ENCODE measurements at regions not wholly inside any gene's neighbourhood (a gene's known extent, or its start where the extent isn't known, plus 50 kb on each side); places are given as distances from the start of the nearest gene placed in this dataset.

DNA sequence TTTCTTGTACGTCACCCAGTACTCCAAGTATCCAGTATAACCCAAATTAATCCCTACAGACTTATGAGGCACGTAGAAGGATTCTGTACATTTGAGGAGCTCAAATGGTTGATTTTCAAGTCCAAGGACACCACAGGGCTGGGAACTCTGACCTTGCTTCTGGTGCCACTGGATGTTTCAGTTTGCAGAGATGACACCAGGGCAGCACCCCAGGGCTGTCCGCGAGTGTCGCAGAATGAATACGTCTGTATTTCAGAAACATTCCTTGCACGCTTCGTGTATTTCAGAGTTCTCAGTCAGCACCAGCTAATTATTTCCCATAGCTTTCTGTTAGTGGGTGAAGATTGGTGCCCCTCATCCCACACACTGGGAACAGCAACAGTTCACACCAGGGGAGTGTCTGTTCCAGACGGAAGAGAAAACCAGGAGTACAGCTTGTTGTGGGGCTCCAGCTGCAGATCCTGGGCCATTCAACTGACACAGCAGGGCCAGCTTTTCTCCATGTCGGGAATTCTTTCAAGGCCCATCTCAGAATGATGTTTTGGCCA, 159.2 kb downstream of the RHOU start:
- DNase-seq (ENCODE audit: low read depth in 2 of 2): no peak

DNA sequence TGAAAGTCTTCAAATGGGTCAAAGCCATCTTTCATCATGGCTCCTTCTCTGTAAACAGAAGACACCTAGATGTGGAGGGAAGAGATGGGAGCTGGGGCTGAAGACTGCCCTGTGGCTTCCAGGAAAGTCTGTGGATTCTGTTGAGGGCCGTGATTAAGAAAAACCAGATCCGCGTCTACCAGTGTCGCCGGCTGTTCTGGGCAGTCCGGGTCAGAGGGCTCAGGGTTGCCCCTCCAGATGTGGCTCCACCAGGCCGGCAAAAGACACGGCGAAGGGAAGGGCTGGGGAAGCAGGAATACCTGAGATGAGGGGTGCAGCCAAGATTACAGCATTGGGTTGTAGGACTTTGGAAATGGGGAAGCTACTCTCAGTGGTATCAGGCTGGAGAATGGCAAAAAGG, 162.6 kb downstream of the RHOU start:
- no peak for DNase-seq (ENCODE audit: low read depth in 2 of 2)

DNA sequence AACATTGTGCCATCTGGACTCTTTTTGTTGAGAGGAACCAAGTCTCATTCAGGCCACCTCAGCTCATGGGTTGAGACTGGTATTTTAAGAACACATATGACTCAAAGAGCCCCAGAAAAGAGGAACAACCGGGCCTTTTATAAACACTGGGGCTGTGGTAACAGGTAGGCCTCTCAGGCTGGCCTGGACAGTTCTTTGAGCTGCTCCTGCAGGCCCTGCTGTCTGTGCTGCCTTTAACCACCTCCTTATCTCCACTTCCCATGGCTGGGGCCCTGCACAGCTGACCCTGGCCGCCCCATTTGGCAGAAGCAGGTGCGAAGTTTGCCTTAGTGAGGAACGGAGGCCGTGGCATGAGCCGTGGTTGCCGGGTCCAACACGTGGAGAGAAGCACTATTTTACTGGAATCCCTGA, 163.3 kb downstream of the RHOU start:
- no peak for DNase-seq (ENCODE audit: low read depth in 2 of 2)

DNA sequence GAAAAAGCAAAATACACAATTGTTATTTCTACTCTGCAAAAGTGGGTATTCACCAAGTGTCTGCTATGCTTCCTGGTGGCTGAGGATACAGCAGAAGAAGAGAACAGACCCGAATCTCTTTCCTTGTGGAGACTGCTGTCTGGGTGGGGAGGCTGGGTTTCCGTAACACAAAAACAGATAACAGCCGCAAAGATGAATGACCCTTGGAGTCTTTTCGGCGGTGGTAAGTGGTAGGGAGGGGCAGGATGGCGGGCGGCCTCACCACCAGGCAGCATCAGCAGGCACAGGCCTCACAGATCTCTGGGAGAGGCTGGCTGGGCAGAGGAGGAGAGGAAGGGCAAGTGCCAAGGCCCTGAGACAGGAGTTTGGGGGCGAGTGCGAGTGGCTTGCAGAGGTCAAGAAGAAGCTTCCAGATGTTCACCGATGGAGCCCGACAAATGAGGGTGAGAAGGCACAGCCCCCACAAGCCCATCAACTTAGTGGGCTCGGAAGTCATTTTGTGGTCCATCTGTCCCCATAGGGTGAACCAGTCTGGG, 164.2 kb downstream of the RHOU start:
- DNase-seq (ENCODE audit: low read depth in 2 of 2): no peak

DNA sequence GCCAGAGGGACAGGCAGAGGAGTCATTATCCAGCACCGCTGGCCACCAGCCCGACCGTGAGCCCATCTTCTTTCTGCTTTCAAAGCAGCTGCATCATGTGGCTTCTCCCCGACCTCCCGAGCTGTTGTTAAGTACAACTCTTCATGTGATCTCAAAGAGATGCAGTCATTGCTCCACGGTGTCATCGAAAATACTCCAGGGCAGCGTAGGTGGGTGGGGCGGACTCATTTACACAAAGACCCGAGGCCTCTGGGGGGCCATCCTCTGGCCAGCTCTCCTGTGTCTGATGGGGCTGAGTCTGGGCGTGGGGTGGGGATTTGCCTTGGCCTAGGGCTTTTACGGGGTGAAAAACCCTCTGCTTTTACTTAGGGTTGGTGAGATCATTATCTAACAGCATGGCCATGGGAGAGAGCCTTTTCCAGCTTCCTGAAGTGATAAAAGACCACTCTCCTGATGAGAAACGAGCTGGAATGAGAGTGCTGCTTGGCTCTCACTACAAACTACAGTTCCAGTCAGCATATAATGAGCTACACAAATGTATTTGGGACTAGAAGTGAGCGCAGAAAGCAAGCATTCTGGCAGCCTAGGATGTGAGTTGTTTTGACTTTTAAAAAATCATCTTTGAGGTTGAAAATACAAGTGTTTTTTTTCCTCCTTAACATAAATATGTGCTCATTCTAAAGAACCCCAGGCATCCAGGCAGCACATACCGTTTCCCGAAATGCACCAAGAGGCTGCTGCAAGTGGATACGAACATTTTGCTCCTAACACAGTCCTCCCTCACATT, 165.0 kb downstream of the RHOU start:
- DNase-seq (ENCODE audit: low read depth in 2 of 2): no peak

DNA sequence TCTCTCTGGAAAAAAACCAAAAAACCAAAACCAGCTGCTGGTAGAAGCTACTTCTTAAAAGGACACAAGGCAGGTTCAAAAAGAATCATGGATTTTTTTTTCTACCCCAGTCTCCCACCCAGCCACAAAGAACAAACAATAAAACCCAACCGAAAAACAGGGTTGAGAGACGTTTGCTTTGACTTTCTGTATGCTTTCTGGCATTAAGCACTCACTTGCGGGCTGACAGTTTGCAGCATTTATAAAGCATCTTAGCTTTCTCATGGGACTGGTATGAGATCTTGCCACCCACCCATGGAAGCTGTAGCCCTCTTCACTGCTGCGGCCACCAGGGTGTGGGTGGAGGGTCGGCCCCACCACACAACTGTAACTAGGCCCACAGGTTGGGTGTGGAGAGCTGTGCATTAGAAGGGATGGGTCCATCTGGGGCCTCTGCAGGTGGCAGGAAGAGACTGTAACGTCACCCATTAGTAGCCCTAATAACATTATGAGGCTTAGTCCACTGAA, 165.7 kb downstream of the RHOU start:
- DNase-seq (ENCODE audit: low read depth in 2 of 2): no peak

DNA sequence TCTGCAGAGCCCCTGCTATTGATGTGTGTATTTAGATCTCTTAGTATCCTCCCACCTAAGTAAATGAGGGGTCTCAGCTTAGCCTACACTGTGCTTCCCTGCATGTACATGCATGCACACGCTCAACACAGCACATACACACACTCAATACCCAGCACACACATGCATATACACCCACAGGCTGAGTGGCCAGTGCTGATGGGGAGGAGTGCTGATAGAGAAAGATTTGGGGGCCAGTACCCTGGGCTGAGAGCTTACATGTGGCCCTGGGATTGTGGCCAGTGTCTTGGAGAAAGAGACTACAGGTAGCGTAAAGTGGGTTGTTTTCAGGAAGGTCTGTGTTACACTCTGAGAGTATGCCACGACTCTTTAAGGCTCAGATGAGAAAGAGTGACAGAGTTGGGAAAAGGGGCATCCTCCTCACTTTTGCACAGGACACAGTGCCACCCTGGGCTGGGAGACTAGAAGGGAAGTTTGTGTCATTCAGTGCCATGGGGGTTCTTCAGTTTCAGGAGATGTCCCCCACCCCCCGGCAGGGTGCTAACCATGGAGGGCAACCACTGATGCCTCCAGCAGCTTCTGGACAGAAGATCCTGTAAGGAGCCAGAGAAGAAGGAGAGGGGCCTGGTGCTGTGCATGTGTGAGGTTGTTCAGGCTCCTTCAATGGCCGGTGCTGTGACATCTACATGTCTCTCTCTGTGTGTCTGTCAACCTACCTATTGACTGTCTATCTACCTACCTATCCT, 166.8 kb downstream of the RHOU start:
- DNase-seq (ENCODE audit: low read depth in 2 of 2): no peak

DNA sequence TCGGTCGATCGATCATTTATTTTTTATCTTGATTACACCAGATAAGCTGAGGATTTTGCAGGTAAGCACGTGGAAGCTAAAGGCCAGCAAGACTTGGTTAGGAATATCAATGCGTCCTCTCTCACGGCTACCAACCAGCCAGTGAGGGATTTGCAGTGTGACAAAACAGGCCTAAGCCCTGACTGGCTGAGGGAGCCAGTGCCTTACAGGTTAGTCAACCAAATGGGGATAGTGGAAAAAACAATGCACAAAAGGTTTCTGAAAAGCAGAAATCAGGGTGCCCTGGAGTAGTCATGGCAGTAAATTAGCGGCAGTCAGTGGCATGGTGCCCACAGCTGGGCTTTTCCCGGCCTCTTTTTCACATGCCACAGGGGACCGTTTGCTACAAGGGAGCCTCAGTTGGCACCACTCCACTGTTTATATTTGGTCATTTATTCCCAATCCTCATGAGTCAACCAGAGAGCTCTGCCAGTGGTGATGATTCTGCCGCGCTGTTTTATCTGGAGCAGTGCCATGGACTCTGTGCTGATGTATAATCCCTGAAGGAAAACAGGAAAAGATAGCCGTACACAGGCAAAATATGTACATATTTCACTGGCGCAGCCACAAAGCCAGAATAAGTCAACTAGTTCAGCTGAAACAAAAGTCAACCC, 167.6 kb downstream of the RHOU start:
- DNase-seq (ENCODE audit: low read depth in 2 of 2): no peak

DNA sequence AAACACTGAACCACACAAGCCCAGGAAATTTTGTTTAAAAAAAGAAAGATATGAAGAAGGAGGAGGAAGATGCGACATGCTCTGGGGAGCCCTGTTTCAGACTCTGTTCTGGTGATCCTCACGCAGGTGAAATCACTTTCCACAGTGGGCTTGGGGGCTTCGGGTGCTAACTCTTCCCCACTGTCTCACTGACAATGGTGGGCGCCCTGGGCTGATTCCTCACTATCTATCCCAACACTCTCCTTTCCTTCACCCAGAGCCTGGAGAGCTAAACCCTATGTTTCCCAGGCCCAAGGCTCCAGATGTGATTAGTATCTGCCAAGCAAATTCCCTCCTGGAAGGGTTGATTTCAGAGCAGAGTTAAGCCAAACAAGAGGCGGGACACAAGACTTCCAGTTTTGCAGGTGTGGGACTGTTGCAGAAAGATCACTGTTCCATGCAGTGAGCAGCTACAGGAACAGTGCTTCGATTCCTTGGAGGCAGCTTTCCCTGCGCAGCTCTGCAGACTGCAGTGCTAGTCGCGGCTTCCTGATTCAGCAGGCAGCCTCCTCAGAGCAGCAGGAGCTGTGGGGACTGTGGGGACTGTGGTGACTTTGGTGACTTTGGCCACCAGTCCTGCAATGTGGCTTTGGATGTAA, 168.3 kb downstream of the RHOU start:
- DNase-seq (ENCODE audit: low read depth in 2 of 2): no peak

DNA sequence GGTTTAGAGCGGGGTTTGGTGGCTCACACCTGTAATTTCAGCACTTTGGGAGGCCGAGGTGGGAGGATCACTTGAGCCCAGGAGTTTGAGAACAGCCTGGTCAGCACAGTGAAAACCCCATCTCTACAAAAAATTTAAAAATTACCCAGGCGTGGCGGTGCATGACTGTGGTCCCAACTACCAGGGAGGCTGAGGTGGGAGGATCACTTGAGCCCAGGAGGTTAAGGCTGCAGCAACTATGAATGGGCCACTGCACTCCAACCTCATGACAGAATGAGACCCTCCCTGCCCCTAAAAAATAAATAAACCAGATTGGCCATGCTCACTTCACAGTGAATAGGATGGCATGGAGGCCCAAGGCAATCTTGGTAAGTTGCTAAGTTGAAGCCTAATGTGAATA, 168.9 kb downstream of the RHOU start:
- no peak for DNase-seq (ENCODE audit: low read depth in 2 of 2)

DNA sequence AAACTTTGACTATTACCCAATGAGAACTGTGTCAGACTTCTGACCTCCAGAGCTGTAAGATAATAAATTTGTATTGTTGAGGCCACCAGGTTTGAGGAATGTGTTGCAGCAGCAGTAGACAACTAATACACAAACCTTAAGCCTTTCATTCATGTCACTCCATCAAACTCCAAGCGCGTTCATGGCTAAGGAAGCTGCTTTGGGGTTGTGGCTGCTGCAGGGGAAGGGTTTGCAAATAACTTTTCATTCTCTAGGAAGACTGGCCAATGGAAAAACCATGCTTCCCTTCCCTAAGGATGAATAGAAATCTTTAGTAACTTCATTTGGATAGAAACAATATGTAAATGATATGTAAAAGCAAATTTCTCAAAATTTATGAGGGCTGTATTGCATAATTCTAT, 170.4 kb downstream of the RHOU start:
- no peak for DNase-seq (ENCODE audit: low read depth in 2 of 2)

DNA sequence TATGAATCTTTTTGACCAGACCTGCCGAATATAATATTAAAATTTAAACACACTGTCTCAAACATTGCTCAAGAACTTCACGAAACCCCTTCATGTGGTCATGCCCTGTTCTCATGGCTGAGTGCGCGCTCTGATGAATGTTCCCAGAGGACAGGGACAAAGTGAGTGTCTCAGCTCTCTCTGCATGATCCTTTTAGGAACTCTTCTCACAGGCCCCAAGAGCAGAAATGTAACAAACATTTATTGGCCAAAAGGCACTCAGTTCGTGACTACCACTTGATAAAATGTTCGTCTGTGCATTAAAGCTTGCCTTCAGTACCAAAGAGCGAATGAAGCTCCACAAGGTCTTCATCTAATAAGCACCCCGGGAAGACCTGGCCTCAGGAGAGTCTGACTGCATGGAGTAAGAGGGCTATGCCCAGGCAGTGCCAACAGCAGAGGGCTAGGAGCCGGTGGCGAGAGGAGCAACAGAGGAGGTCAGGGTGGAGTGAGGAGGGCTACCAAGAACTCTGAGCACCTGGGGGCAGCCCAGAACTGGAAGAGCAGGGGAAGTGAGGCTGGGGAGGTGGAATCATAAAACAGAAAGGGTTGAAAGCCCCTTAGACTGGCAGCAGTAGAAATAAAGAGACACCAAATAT, 171.1 kb downstream of the RHOU start:
- no peak for DNase-seq (ENCODE audit: low read depth in 2 of 2)

DNA sequence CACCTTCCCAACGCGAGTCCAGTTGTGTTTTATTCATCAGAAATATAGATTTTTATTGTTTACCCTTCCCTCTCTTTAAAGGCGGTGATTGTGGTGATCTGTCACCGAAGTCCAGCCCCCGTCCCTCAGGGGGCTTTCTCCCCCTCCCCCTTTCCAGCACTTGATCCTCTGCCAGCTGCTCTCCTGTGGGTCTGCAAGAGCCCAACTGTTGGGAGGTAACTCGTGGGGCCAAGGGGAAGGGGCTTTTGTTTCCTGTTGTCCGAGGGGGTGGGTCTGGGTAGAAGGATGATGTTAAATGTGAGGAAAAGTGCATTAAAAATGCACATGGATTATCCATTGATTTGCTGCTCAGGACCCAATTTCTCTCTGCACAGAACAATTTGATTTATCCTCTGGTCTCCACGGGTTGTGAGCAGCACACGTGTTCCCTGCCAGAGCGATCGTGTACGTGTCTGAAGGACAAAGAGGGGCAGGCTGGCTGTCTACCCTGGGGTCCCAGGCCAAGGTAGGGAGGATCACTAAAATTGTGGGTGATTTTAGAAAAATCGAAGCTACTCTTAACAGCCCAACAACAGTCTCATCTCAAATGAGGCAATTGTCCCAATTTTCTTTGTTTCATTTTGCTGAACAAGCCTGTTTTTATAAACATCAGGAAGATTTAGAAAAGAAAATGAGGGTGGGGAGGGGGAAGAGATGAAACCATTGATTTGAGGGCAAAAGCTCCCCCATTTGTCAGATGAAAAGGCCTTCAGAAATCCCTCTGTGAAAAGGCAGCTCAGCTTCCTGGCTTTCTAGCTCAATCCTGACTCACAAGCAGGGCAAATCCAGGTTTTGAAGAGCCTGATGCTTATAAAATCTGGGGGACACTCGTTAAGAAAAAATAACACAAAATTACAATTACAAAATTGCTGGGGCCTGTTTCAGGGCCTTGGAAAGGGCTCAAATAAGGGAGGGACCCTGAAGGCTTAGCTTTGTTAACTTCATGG, 176.2 kb downstream of the RHOU start:
- no peak for DNase-seq (ENCODE audit: low read depth in 2 of 2)

DNA sequence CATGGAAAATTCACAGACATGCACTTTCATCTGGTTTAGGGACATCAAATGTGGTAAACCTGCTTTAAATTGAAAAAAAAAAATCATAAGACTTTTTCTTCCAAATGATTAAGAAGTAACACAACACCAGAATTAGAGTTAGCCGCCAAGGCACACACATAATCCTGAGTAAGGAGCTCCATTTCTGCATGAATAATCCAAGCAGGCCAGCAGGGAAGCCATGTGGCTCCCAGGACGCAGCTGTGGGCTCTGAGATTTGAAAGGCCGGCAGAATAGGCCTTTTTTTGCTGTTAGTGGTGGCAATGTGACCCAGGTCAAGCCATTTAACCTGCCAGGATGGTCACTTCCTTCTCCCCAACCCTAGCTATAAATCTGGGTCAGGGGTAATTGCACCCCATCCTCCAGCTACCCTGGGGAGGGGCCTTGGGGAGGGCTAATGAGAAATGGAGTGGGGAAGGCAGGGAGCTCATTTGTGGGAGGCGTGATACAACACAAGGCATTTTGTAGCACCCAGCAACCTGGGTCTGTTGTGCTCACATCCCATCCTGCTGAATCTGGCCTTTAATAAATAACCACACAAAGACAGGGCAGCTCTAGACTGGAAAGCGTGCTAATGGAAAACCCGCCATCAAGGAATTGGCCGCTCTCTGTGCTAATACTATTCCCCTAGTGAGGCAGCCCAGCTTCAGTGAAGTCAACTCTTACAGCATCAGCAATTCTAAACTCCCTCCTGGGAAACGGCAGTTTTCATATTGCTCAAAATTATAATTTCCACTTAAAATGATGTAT, 178.5 kb downstream of the RHOU start:
- DNase-seq (ENCODE audit: low read depth in 2 of 2): no peak

DNA sequence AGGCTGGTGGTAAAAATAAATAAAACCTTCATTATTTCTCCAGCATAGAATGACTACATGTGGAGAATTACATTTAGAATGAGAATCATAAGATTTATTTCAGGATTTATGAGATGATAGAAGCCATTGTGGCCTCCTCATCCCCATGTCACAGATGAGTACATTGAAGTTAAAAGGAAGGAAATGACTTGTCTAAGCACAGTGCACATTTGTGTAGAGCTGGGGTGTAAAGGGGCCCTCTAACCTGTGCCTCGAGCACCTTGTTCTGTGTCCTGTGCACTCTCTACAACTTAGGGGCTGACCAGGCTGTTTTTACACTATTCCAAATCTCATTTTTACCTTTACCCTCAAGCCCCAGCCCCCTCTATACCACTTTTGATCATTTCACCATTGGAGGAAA, 179.4 kb downstream of the RHOU start:
- no peak for DNase-seq (ENCODE audit: low read depth in 2 of 2)

DNA sequence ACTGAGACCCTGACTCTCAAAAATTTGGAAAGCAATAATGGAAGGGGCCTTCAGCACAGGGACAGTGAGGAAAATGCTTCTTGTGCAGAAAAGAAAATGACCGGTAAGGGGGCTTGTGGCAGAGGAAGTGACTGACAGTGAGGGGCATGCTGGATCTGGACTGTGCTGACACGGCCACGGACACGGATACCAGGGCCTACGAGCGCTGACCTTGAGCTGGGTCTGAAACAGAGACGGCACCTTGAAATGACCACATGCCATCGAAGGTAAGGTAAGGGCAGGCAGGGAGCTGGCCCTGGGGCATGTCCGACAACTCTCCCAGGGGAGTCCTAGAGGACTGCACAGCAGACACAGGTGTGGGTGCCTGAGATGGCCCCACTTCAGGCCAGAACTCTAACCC, 182.1 kb downstream of the RHOU start:
- no peak for DNase-seq (ENCODE audit: low read depth in 2 of 2)

DNA sequence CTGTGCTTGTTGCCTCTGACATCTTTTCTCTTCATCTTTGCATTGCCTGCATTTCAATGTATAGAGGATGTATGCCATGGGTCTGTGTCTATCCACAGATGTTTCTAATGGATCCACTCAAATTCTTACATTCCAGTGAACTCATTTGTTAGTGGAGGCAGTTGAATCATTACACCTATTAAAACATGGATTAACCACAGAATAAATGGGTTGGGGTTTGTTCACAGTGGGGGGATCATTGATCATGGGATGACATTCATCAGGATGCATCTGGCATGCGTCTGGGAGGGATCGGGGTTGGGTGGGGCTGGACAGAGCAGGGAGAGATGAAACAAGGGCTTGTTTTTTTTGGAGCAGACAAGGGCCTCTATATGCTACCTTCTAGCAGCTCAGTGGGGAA, 182.5 kb downstream of the RHOU start:
- DNase-seq (ENCODE audit: low read depth in 2 of 2): no peak

DNA sequence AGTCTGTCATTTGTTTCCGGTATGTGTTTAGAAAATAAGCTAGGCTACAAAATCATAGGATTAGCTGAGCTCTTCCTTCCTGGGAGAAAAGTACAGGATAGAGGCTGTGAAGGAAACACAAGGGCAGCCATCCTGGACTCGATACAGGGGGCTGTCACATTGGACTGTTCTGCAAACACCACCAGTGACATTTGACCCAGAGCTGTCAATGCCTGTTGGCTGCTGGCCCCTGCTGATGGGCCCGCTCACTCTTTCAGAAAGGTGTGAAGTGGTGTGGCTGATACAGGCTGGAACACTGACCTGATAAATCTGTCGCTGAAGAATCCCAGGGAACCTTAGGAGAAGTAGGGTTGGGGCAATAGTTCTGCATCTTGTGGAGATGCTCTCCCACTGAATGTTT, 183.1 kb downstream of the RHOU start:
- DNase-seq (ENCODE audit: low read depth in 2 of 2): no peak

DNA sequence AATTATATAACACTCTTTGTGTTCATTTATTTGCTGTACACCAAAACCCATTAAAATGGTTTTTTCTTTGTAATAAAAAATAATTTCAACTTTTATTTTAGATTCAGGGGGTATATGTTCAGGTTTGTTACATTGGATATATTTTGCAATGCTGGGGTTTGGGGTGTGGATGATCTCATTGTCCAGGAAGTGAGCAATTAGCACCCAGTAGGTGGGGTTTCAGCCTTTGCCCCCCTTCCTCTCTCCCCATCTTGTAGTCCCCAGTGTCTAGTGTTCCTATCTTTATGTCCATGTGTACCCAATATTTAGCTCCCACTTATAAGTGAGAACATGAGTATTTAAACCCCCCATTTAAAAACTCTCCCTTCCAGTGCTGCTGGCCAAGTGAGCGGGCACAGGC, 184.6 kb downstream of the RHOU start:
- no peak for DNase-seq (ENCODE audit: low read depth in 2 of 2)
